Activated CD4-positive, alpha-beta memory T cell treated with anti-CD3 and anti-CD28 coated beads, Interleukin-2, amount 10 ng/mL, durations not matched to agents 7 days and 5 days (primary cell): ENCODE measurements at regions not wholly inside any gene's neighbourhood (a gene's known extent, or its start where the extent isn't known, plus 50 kb on each side); places are given as distances from the start of the nearest gene placed in this dataset.

Experiments used
- CTCF ChIA-PET: fragments of 350-600 bp; sonication (Branson Sonifier 250); formaldehyde crosslinking; loops from one replicate; lab custom pipeline; 2021; ENCODE audit warnings: antibody characterized with exemption, inconsistent platforms; lab: Charles Lee
- POLR2A ChIA-PET: fragments of 350-600 bp; sonication (Branson Sonifier 250); formaldehyde crosslinking; loops from one replicate; lab custom pipeline; 2021; ENCODE audit warnings: antibody characterized with exemption; lab: Charles Lee
- DNase-seq: peaks from one replicate; pipeline ENCODE4 v3.0.0-alpha.2; 2020
- H3K27ac Mint-ChIP-seq: one replicate; pipeline ENCODE4 v1.8.0; 2021; ENCODE audit warnings: mild to moderate bottlenecking, mixed read lengths
- H3K27me3 Mint-ChIP-seq: one replicate; pipeline ENCODE4 v1.8.0; 2021; ENCODE audit warnings: mixed read lengths
- H3K36me3 Mint-ChIP-seq: one replicate; pipeline ENCODE4 v1.8.0; 2021; ENCODE audit warnings: low read depth, mixed read lengths
- H3K4me1 Mint-ChIP-seq: one replicate; pipeline ENCODE4 v1.8.0; 2021; ENCODE audit warnings: mixed read lengths
- H3K4me3 Mint-ChIP-seq: one replicate; pipeline ENCODE4 v1.8.0; 2021; ENCODE audit warnings: mild to moderate bottlenecking, mixed read lengths
- H3K9me3 Mint-ChIP-seq: one replicate; pipeline ENCODE4 v1.8.0; 2021; ENCODE audit warnings: mixed read lengths

GRCh38 chr7:148472406-148472805 is 118.2 kb upstream of the C7orf33 start:
- Mint-ChIP-seq H3K9me3 (no peaks in the 10 kb centered on the region), H3K27me3 (peaks cover 10% of the 10 kb centered on the region), H3K36me3 (no peaks in the 10 kb centered on the region), H3K27ac (no peak overlapping the region), H3K4me3 (no peak overlapping the region), H3K4me1 (no peaks in the 10 kb centered on the region)
- POLR2A ChIA-PET, result no interaction called here
- no peak for DNase-seq
- CTCF ChIA-PET, result no interaction called here

- H3K4me3 Mint-ChIP-seq, result no peak overlapping the region
- ChIA-PET CTCF (no interaction called here), POLR2A (no interaction called here)
- DNase-seq, result no peak
- H3K9me3 Mint-ChIP-seq, result no peaks in the 10 kb centered on the region
- H3K4me1 Mint-ChIP-seq, result no peaks in the 10 kb centered on the region
- H3K27ac Mint-ChIP-seq, result no peak overlapping the region
- H3K36me3 Mint-ChIP-seq, result no peaks in the 10 kb centered on the region
- peaks cover 10% of the 10 kb centered on the region for H3K27me3 Mint-ChIP-seq
Measured at GRCh38 chr7:148473703-148474480, 116.7 kb upstream of the C7orf33 start.

DNA sequence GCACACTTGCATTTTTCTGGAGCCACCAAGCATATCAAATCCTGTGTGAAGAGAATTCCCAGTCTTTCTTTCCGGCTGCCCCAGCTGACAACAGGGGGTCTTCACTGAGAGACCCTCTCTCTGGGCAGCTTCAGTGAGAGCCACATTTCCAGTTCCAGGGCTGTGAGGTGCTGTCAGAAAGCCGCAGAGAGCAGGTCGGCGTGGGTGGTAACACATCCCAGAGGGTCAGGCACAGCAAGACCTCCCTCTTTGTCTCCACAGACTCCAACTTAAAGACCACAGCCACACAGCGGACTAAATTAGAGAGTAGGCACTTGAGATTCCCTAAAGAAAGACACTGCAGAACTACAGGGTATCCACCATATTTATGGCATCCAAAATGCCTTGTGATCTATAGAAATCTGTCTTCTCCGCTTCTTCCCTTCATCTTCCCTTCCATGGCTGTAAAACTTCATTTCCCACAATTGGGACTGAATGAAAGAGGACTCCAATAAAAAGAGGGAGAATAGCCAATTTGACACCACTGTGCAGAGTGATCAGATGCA is 116.0 kb upstream of the C7orf33 start:
- H3K4me1 Mint-ChIP-seq, result no peaks in the 10 kb centered on the region
- no peaks in the 10 kb centered on the region for H3K9me3 Mint-ChIP-seq
- no peak overlapping the region for H3K4me3 Mint-ChIP-seq
- CTCF ChIA-PET, result no interaction called here
- POLR2A ChIA-PET, result no interaction called here
- H3K36me3 Mint-ChIP-seq, result no peaks in the 10 kb centered on the region
- H3K27me3 Mint-ChIP-seq, result peaks cover 12% of the 10 kb centered on the region
- H3K27ac Mint-ChIP-seq, result no peak overlapping the region
- no peak for DNase-seq

DNA sequence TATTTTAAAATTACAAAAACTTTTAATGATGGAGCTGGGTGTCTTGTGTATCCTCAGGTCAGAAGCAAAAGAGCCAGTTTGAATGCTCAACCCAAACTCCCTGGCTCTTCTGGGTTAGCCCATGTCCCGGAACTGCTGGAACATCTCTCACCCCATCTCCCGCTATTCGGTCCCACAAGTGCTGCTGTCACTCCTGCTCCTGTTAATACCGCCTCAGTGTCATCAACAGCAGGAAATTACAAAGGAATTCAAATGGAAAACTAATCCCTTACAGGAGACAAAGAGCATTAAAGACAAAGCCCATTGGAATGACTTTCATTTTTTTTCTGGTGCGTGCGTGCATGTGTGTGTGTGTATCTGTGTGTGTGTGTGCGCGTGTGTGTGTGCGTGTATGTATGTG is 112.0 kb upstream of the C7orf33 start:
- no peaks in the 10 kb centered on the region for H3K9me3 Mint-ChIP-seq
- H3K4me3 Mint-ChIP-seq, result no peak overlapping the region
- no peaks in the 10 kb centered on the region for H3K36me3 Mint-ChIP-seq
- no peak for DNase-seq
- no peak overlapping the region for H3K27ac Mint-ChIP-seq
- H3K27me3 Mint-ChIP-seq, result peaks cover 8% of the 10 kb centered on the region
- peaks cover 5% of the 10 kb centered on the region for H3K4me1 Mint-ChIP-seq
- ChIA-PET CTCF (no interaction called here), POLR2A (no interaction called here)

DNA sequence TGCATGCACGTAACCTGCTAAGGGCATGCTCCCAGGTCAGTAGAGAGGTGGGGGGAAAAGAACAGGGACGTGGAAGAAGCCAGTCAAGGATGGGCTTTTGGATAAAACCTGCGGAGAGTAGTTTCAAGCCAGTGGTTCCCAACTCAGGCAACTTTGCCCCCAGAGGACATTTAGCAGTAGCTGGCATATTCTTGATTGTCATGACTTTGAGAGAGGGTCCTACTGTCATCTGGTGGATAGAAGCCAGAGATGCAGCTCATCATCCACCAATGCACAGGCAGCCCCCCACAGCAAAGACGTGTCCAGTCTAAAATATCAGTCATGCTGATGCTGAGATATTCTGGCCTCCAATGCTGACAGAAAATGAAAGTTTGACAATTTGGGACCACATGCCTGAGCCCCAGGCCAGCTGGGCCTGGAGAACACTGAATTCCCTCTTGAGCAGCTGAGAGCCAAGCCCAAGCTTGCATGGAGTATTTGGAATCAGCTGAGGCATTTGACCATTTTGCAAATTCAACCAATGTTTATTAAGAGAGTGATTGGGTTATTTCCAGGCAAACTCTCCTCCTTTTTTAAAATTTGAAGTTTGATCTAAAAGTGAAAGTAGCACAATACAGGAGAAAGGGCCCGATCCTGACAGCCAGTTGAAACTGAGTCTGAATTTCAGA is 110.0 kb upstream of the C7orf33 start:
- ChIA-PET CTCF (interaction anchor here (1.9 kb wide), 1 partner anchor 215 kb away, joined by 6 read pairs; no protein-coding TSS in a partner anchor), POLR2A (no interaction called here)
- H3K27me3 Mint-ChIP-seq, result peaks cover 5% of the 10 kb centered on the region
- H3K36me3 Mint-ChIP-seq, result no peaks in the 10 kb centered on the region
- H3K4me1 Mint-ChIP-seq, result peaks cover 5% of the 10 kb centered on the region
- DNase-seq, result no peak
- H3K4me3 Mint-ChIP-seq, result no peak overlapping the region
- H3K9me3 Mint-ChIP-seq, result no peaks in the 10 kb centered on the region
- H3K27ac Mint-ChIP-seq, result no peak overlapping the region

DNA sequence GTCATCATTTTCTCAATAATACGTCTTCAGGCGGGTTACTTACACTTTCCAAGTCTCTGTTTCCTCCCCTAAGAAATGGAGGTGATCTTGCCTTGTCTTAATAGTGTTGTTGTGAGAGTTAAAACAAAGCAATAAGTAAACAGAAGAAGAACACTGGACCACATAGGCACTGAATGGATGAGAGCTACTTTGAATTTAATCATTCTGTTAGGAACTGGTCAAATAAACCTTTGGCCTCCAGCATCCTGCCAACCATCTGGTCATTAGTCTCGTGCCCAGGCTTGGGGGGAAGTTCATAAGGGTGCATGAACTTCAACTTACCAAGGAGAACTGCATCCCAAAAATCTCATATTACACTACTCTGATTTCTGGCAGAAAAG is 109.4 kb upstream of the C7orf33 start:
- Mint-ChIP-seq H3K27me3 (peaks cover 9% of the 10 kb centered on the region), H3K27ac (no peak overlapping the region), H3K9me3 (no peaks in the 10 kb centered on the region), H3K36me3 (no peaks in the 10 kb centered on the region), H3K4me3 (no peak overlapping the region), H3K4me1 (peaks cover 5% of the 10 kb centered on the region)
- no peak for DNase-seq
- ChIA-PET CTCF (interaction anchor here (1.9 kb wide), 1 partner anchor 216 kb away, joined by 6 read pairs; no protein-coding TSS in a partner anchor), POLR2A (no interaction called here)

DNA sequence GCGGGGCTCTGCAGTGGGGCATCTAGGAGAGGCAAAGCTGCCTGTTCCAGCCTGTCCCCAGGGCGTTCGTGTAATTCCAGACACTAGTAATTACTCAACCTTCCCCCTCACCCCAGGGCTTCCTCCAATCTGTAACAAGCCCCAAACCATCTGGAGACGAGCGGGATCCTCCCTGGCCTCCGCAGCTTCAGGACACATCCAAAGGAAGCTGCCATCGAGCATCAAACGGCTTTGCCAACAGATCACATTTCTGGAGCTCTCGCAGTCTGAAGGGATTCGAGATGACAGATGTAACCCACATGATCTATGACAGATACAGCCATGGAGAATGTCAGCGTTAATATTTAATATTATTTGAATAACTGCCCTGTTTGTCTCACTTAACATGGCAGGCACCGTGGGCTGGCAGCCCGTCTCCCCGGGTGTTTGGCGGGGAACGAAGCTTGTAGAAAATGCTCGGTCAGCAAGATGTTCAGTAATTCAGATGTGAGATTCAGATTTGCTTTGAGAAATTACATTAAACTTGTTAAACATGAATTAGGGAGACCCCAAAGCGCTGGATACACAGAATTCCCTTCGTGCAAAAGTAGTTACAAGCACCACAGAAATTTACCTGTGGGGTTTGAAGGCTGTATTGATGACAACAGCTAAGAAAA is 108.5 kb upstream of the C7orf33 start:
- Mint-ChIP-seq H3K27me3 (peaks cover 8% of the 10 kb centered on the region), H3K4me1 (peaks cover 5% of the 10 kb centered on the region), H3K27ac (no peak overlapping the region), H3K9me3 (no peaks in the 10 kb centered on the region), H3K4me3 (no peak overlapping the region), H3K36me3 (no peaks in the 10 kb centered on the region)
- POLR2A ChIA-PET, result no interaction called here
- no peak for DNase-seq
- CTCF ChIA-PET, result no interaction called here

DNA sequence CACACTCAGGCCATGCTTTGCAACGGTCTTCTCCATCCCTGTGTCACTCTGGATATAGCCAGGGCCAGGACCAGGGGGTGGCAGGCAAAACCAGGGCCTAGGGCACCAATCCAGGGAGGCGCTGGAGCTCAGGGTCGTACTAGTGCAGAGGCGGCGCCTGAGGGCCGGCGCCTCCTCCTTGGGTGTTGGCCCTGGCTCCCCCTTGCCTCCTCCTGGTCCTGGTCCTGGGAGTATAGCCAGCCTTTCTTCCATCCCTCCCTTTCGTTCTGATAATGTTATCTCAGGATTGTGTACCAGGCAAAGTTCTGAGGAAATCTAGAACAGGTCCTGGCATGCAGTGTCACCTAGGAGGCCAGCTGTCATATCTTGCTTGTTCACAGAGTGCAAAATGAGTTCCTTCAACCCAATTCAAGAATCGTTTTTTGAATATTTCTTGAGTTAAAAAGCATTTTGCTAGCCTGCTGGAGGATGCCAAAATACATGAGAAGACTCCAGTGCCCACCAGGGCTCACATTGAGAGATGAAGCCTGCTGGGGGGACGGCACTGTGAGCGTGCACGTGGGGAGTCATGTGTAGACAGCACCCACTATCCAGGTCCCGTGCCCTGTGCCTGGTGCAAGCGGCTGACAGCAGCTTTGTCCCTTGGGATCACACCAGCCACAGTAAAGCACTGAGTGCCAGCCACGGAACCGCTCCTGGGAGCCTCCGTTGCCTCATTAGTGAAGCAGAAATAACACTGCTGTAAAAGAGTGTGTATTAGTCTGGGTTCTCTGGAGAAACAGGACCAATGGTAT is 106.9 kb upstream of the C7orf33 start:
- H3K27me3 Mint-ChIP-seq, result peaks cover 8% of the 10 kb centered on the region
- no peak for DNase-seq
- POLR2A ChIA-PET, result no interaction called here
- H3K4me3 Mint-ChIP-seq, result no peak overlapping the region
- no peaks in the 10 kb centered on the region for H3K9me3 Mint-ChIP-seq
- no peaks in the 10 kb centered on the region for H3K36me3 Mint-ChIP-seq
- H3K4me1 Mint-ChIP-seq, result peaks cover 5% of the 10 kb centered on the region
- CTCF ChIA-PET, result no interaction called here
- no peak overlapping the region for H3K27ac Mint-ChIP-seq

DNA sequence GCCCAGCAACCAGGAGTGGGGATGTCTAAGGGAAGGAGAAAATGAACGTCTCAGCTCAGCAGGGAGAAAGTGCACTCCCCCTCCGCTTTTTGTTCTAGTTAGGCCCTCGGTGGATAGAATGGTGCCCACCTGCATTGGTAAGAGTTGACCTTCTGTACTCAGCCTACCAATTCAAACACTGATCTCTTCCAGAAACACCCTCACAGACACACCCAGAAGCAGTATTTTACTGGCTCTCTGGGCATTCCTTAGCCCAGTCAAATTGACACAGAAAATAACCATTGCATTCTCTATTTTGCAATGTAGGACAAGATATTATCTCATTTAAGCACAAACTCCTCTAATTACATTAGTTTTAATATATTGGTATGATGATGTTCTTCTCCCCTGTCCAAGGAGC is 106.1 kb upstream of the C7orf33 start:
- peaks cover 5% of the 10 kb centered on the region for H3K4me1 Mint-ChIP-seq
- peaks cover 8% of the 10 kb centered on the region for H3K27me3 Mint-ChIP-seq
- H3K36me3 Mint-ChIP-seq, result no peaks in the 10 kb centered on the region
- H3K9me3 Mint-ChIP-seq, result no peaks in the 10 kb centered on the region
- DNase-seq, result no peak
- H3K4me3 Mint-ChIP-seq, result no peak overlapping the region
- ChIA-PET CTCF (no interaction called here), POLR2A (no interaction called here)
- H3K27ac Mint-ChIP-seq, result no peak overlapping the region

DNA sequence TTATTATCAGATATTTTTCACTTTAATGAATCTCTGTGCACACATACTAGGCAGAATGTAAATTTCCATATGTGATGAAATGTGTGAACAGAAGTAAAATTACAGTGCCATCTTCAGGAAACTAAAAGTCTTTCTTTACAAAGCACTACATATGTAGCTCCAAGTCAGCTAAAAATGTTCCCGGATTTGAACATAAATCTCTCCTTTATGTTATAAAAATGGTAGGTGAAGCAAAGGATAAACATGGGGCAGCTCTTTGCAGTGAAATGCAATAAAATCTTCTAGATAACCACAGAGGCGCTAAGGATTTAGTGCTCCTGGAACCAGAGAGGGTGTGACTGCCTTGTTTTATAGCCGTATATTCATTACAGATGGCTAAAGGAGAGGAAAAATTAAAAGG is 104.9 kb upstream of the C7orf33 start:
- CTCF ChIA-PET, result interaction anchor here (1.0 kb wide), 1 partner anchor 221 kb away, joined by 3 read pairs; no protein-coding TSS in a partner anchor
- peaks cover 5% of the 10 kb centered on the region for H3K4me1 Mint-ChIP-seq
- no peaks in the 10 kb centered on the region for H3K36me3 Mint-ChIP-seq
- H3K9me3 Mint-ChIP-seq, result no peaks in the 10 kb centered on the region
- no peak for DNase-seq
- POLR2A ChIA-PET, result no interaction called here
- no peak overlapping the region for H3K27ac Mint-ChIP-seq
- no peak overlapping the region for H3K4me3 Mint-ChIP-seq
- peaks cover 13% of the 10 kb centered on the region for H3K27me3 Mint-ChIP-seq

DNA sequence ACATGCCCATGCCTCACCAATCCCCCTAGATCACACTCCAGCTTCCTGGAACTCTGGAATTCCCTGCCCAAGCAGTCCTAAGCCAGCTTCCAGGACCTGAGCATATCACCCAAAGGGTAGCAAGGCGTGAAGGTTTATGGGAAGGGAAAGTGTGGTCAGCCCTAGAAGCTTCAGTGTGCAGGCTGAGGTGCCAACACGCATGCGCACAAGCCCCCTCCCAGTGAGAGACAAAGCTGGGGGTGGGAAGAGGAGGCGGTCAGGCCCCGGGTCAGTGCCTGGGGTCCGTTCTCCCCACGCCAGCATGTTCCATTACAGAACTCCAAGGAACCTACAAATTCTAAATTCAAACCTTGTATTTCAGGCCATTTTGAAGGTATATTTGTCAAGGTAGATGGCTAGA is 103.6 kb upstream of the C7orf33 start:
- H3K9me3 Mint-ChIP-seq, result no peaks in the 10 kb centered on the region
- no peaks in the 10 kb centered on the region for H3K36me3 Mint-ChIP-seq
- no peaks in the 10 kb centered on the region for H3K4me1 Mint-ChIP-seq
- DNase-seq, result no peak
- peaks cover 20% of the 10 kb centered on the region for H3K27me3 Mint-ChIP-seq
- no peak overlapping the region for H3K4me3 Mint-ChIP-seq
- H3K27ac Mint-ChIP-seq, result no peak overlapping the region
- ChIA-PET POLR2A (no interaction called here), CTCF (interaction anchor here (0.6 kb wide), 1 partner anchor 57 kb away, joined by 3 read pairs; no protein-coding TSS in a partner anchor)

DNA sequence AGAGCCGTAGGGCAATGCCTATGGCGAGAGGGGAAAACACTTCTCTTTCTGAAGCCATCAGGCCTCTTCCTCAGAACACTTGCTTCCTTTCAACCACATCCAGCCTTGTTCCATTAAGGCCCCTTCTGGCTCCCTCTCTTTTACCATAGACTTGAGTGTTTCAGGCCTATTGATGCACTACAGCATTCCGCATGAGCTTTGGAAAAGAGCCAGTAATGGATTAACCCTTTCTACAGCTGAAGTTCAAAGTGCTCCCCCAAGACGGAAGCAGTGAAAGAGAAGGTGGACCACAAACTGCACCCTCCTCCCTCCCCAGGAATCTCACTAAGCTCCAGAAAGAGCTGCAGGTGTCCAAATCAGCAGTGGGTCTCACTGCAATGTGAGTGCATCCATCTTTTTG is 102.7 kb upstream of the C7orf33 start:
- ChIA-PET POLR2A (no interaction called here), CTCF (no interaction called here)
- Mint-ChIP-seq H3K27me3 (peaks cover 28% of the 10 kb centered on the region), H3K4me1 (no peaks in the 10 kb centered on the region), H3K27ac (no peak overlapping the region), H3K36me3 (no peaks in the 10 kb centered on the region), H3K4me3 (no peak overlapping the region), H3K9me3 (no peaks in the 10 kb centered on the region)
- no peak for DNase-seq
